Fibroblast of pulmonary artery (primary cell): ENCODE measurements at regions not wholly inside any gene's neighbourhood (a gene's known extent, or its start where the extent isn't known, plus 50 kb on each side); places are given as distances from the start of the nearest gene placed in this dataset.

ENCODE experiments used
- DNase-seq: peaks from one replicate; pipeline ENCODE4 v3.0.0-alpha.2; 2010; ENCODE audit warnings: low read depth
- H3K4me3 ChIP-seq: replicated peaks from 2 replicates; pipeline ENCODE4 v1.5.1; 2011; ENCODE audit warnings: low read depth, mild to moderate bottlenecking, control low read depth, low read length, moderate library complexity
- TF ChIP-seq, protein P1 (sequence below): IDR thresholded peaks from 2 replicates; pipeline ENCODE4 v1.5.1; 2011; ENCODE audit warnings: mild to moderate bottlenecking, control low read depth, low read length, inconsistent platforms; ENCODE audit errors: missing control alignments

DNA sequence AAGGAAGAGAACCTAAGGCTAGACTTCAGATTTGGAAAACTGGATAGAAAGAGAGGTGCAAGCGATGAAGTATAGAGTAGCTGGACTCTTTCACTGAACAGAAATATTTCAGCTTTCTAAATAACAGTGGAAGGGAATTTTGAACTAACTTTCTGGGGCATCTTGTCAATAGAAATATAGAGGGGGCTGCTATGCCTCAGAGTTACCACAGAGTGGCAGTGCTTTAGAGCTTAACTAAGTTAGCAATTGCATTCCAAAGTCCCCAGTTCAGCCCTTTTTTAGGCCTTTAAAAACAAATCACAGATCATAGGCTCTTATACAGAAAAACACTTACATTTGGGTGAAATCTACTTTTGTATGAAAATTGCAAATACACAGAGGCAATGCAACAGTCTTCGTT, 154.2 kb upstream of the CDH8 start:
- TF ChIP-seq, protein P1, sequence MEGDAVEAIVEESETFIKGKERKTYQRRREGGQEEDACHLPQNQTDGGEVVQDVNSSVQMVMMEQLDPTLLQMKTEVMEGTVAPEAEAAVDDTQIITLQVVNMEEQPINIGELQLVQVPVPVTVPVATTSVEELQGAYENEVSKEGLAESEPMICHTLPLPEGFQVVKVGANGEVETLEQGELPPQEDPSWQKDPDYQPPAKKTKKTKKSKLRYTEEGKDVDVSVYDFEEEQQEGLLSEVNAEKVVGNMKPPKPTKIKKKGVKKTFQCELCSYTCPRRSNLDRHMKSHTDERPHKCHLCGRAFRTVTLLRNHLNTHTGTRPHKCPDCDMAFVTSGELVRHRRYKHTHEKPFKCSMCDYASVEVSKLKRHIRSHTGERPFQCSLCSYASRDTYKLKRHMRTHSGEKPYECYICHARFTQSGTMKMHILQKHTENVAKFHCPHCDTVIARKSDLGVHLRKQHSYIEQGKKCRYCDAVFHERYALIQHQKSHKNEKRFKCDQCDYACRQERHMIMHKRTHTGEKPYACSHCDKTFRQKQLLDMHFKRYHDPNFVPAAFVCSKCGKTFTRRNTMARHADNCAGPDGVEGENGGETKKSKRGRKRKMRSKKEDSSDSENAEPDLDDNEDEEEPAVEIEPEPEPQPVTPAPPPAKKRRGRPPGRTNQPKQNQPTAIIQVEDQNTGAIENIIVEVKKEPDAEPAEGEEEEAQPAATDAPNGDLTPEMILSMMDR: peak; percentile 5
- DNase-seq: no peak
- no peak overlapping the region for H3K4me3 ChIP-seq

DNA sequence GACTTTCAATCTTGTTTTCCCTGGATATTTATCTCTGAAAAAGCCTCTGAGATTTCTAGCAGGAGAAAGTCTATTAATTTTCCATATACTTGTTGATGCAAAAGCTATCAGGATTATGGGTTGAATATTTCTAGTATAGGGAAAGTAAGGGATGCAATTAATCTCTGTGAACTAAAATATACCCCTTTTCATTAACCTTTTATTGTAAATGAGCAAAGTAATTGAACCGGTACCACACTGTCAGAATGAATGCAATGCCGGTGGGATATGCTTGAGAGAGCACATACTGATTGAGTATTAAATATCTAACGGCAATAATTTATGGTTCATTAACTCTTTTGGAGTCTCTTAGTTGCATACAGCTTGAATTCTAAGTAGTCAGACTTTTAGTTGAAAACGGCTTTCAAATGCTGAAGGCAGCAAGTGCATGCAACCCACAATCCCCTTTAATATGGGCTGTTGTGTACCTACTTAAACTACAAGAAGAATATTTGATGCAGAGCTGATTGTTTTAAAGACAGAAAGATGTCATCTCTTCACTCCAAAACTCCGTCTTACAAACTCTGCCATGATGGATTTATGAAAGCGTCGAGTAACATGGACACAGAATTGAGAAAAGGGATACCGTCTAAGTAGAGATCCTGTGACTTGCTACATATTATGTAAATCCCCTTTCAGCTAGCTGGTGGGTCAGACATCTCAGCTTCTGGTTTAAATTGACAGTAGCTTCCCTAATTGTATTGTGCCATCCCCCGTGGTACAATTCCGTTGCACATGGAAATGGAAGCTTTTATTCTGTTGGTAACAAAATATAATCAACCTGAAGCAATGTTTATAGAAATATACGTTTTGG, 141.3 kb upstream of the CDH8 start:
- no peak for DNase-seq
- TF ChIP-seq, protein P1: no peak
- no peak overlapping the region for H3K4me3 ChIP-seq

DNA sequence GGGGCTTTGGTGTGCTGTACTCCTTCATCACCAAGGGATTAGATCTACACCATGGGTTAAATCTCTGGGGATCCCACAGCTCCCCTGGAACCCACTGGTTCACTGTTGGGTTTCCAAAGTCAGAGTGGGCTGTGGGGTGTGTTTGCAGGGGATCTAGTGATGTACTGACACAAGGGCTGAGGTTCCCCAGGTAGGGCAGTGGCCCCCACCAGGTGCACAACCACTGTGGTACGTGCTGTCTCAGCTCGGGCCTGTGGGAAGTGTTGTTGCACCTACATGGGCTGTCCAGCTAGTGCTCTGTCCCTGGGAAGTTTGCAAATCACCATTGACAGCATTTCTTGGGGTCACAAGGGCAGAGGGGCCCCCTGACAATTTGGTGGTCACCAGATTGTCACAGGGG, 134.4 kb upstream of the CDH8 start:
- TF ChIP-seq, protein P1: no peak
- DNase-seq: no peak

DNA sequence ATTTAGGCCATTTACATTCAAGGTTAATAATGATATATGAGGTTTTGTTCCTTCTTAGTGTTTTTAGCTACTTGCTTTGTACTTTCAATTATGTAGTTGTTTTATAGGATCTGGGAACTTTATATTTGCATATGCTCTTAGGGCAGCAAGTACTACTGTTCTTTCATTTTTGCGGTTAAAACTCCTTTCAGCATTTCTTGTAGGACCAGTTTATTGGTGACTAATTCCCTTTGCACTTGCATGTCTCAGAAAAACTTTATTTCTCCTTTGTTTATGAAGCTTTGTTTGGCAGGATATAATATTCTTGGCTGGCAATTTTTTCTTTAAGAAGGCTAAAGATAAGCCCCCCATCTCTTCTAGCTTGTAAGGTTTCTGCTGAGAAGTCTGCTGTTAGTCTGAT, 131.3 kb upstream of the CDH8 start:
- no peak overlapping the region for H3K4me3 ChIP-seq
- TF ChIP-seq, protein P1: no peak
- DNase-seq: no peak

More for the DNA sequence above, 134.4 kb upstream of the CDH8 start:
- no peak overlapping the region for H3K4me3 ChIP-seq

DNA sequence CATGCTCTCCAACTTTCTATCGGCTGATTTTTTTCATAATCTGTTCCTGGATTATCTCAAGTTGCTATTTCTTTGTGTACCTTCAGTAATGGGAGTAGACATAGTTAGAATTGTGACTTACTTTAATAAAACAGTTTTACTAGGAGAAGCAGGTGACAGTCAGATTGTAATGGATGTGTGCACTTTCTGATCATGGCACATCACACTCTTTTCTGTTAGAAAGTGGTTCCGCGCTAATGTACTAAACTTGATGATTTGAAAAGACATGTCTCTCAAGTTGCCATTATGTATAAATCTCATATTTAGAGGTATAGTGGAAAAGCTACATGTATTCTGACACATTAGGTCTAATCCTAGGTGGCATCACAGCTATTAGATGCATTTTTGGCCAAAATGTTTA, 121.3 kb upstream of the CDH8 start:
- TF ChIP-seq, protein P1: no peak
- no peak overlapping the region for H3K4me3 ChIP-seq
- no peak for DNase-seq

DNA sequence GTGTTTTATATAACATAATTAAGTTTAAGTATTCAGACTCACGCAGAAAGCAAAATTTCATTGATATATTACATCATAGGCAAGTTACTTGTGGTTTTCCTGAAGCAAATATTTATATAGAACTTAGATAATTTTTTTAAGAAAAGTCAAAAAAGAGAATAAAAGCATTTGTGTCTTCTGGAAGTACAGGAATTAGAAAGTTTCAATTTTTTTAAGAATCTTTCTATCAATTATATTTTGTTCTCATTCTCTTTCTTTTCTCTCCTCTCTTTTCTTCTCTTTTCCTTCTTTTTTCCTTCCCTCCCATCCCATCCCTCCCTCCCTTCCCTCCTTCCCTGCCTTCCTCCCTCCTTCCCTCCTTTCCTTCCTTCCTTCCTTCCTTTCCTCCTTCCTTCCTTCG, 120.7 kb upstream of the CDH8 start:
- DNase-seq: no peak
- H3K4me3 ChIP-seq: no peak overlapping the region
- TF ChIP-seq, protein P1: no peak

DNA sequence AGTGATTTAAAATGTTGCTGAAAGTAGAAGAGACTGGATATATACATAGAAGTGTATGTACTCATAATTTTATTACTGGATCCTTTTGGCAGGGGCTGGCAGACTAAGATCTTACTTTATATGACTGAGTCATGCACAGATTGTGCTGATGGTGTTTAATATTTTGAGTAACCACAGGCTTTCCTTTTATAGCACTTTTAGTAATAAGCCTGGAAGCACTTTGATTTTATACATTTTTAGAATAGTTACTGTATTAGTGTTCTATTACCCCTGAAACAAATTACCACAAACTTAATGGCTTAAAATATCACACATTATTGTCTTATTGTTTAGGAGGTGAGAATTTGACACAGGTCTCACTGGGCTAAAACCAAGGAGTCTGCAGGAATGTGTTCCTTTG, 113.4 kb upstream of the CDH8 start:
- H3K4me3 ChIP-seq: no peak overlapping the region
- no peak for DNase-seq
- TF ChIP-seq, protein P1: no peak
